ENCODE measurements at regions not wholly inside any gene's neighbourhood (a gene's known extent, or its start where the extent isn't known, plus 50 kb on each side); places are given as distances from the start of the nearest gene placed in this dataset.
"Not testable (repeated sequence)": the region's sequence is repeated elsewhere in the genome, so short reads cannot be mapped to it uniquely, and the experiment has no call there.

GRCh38 chr1:83270801-83271200, 728.1 kb downstream of the TTLL7 start:
- TF ChIP-seq CTCF (IDR thresholded peaks at IDR 0.05; ENCODE audit: low read length); EZH2 (IDR thresholded peaks at IDR 0.05; ENCODE audit: borderline replicate concordance, low read length): not testable (repeated sequence)
